PFSK-1 (cell line): ENCODE measurements at regions not wholly inside any gene's neighbourhood (a gene's known extent, or its start where the extent isn't known, plus 50 kb on each side); places are given as distances from the start of the nearest gene placed in this dataset.

Experiments used
- FOXP2 ChIP-seq: optimal IDR thresholded peaks from 2 replicates; pipeline ENCODE3; 2011; ENCODE audit warnings: borderline replicate concordance, control low read depth, inconsistent platforms; ENCODE audit not compliant: insufficient read depth; ENCODE audit errors: extremely low read length, extremely low read depth
- POLR2AphosphoS5 ChIP-seq: IDR thresholded peaks from 2 replicates; pipeline ENCODE4 v1.6.1; 2012; ENCODE audit warnings: low read depth, mild to moderate bottlenecking, control low read depth, low read length, moderate library complexity
- REST ChIP-seq, 2 experiments: IDR thresholded peaks; 2 replicates each; pipeline versions ENCODE4 v1.6.1 to v1.8.0; 2011 to 2012; ENCODE audit warnings: low read depth in 2 of 2, low read length in 2 of 2, control low read depth in 1 of 2, inconsistent platforms in 1 of 2, mild to moderate bottlenecking in 1 of 2, moderate library complexity in 1 of 2; ENCODE audit not compliant: insufficient read depth in 1 of 2
- SIN3A ChIP-seq: IDR thresholded peaks from 2 replicates; pipeline ENCODE4 v1.6.1; 2012; ENCODE audit warnings: mild to moderate bottlenecking, low read length, moderate library complexity, borderline replicate concordance; ENCODE audit not compliant: insufficient read depth
- TAF1 ChIP-seq: IDR thresholded peaks from 2 replicates; pipeline ENCODE4 v1.6.1; 2012; ENCODE audit warnings: low read length, control low read depth, borderline replicate concordance; ENCODE audit not compliant: insufficient read depth

GRCh38 chr14:43651185-43651787 is 855.8 kb downstream of the FSCB start:
- TF ChIP-seq REST (IDR thresholded peaks at IDR 0.05; ENCODE audit: insufficient read depth in 1 of 2, low read depth in 2 of 2, low read length in 2 of 2) (no peak), SIN3A (no peak), TAF1 (no peak), FOXP2 (no peak), POLR2AphosphoS5 (no peak)

DNA sequence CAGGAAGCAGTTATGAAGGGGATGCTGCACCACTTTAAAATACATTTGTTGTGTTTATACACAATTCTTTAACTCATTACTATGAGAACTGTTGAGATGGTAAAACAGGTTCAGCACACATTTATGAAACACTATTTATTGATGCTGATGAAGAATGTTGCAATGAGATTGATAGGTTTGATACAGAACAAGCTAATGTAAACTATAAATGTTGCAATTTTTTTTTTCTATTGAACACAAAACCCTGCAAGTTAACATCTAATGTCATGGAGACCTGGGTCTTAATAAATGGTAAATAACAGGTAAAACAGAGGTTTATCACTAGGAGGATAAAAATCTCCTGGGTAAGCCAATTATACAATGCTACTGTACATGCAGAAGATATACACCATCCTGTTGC is 857.6 kb downstream of the FSCB start:
- no peak for TF ChIP-seq TAF1
- TF ChIP-seq REST (IDR thresholded peaks at IDR 0.05; ENCODE audit: insufficient read depth in 1 of 2, low read depth in 2 of 2, low read length in 2 of 2), result no peak
- no peak for TF ChIP-seq FOXP2
- TF ChIP-seq POLR2AphosphoS5, result no peak
- TF ChIP-seq SIN3A, result no peak

GRCh38 chr14:43647302-43647701 is 859.8 kb downstream of the FSCB start:
- TF ChIP-seq SIN3A, result no peak
- no peak for TF ChIP-seq REST (IDR thresholded peaks at IDR 0.05; ENCODE audit: insufficient read depth in 1 of 2, low read depth in 2 of 2, low read length in 2 of 2)
- no peak for TF ChIP-seq FOXP2

GRCh38 chr14:43640718-43641267 is 866.3 kb downstream of the FSCB start:
- TF ChIP-seq TAF1 (no peak), FOXP2 (no peak), REST (IDR thresholded peaks at IDR 0.05; ENCODE audit: insufficient read depth in 1 of 2, low read depth in 2 of 2, low read length in 2 of 2) (no peak), SIN3A (no peak), POLR2AphosphoS5 (no peak)

- TF ChIP-seq REST (IDR thresholded peaks at IDR 0.05; ENCODE audit: insufficient read depth in 1 of 2, low read depth in 2 of 2, low read length in 2 of 2) (no peak), SIN3A (no peak), TAF1 (no peak), FOXP2 (no peak), POLR2AphosphoS5 (no peak)
Measured at GRCh38 chr14:43625294-43625693, 881.8 kb downstream of the FSCB start.
